ENCODE measurements at regions not wholly inside any gene's neighbourhood (a gene's known extent, or its start where the extent isn't known, plus 50 kb on each side); places are given as distances from the start of the nearest gene placed in this dataset.

- H3K4me1 ChIP-seq (ENCODE audit: insufficient read depth): peaks cover 9% of the 10 kb centered on the region
- no peaks in the 10 kb centered on the region for H3K36me3 ChIP-seq (replicated peaks; ENCODE audit: insufficient read depth, low read depth)
- H3K27me3 ChIP-seq: no peaks in the 10 kb centered on the region
- H2AFZ ChIP-seq: no peak overlapping the region
- no peak for DNase-seq (ENCODE audit: low spot score)
- H3K4me3 ChIP-seq: no peak overlapping the region
- no peaks in the 10 kb centered on the region for H3K9me3 ChIP-seq (ENCODE audit: low read depth)
- H4K20me1 ChIP-seq (ENCODE audit: insufficient read depth, poor library complexity, severe bottlenecking): no peaks in the 10 kb centered on the region
- 96% methylated on average over 1 of the region's 1 CpG for WGBS (ENCODE audit: low lambda C conversion rate, missing lambda C conversion rate)
- TF ChIP-seq EZH2phosphoT487 (IDR thresholded peaks at IDR 0.05; ENCODE audit: low read depth, severe bottlenecking, unreplicated experiment) (no peak), EZH2 (IDR thresholded peaks at IDR 0.05; ENCODE audit: borderline replicate concordance) (no peak), CTCF (IDR thresholded peaks at IDR 0.05; ENCODE audit: poor library complexity) (no peak)
- H3K9me2 ChIP-seq (replicated peaks; ENCODE audit: insufficient read depth): no peaks in the 10 kb centered on the region
- H3K79me2 ChIP-seq: no peaks in the 10 kb centered on the region
- H3K4me2 ChIP-seq: no peak overlapping the region
- H3K27ac ChIP-seq: no peak overlapping the region
Observed at GRCh38 chr12:24222968-24223367, 273.5 kb upstream of the SOX5 start.

GRCh38 chr12:24212496-24212895, 263.0 kb upstream of the SOX5 start:
- H3K27ac ChIP-seq: no peak overlapping the region
- DNase-seq (ENCODE audit: low spot score): no peak
- no peak overlapping the region for H2AFZ ChIP-seq
- H3K36me3 ChIP-seq (replicated peaks; ENCODE audit: insufficient read depth, low read depth): no peaks in the 10 kb centered on the region
- no peaks in the 10 kb centered on the region for H3K79me2 ChIP-seq
- no peaks in the 10 kb centered on the region for H3K4me1 ChIP-seq (ENCODE audit: insufficient read depth)
- H4K20me1 ChIP-seq (ENCODE audit: insufficient read depth, poor library complexity, severe bottlenecking): no peaks in the 10 kb centered on the region
- no peaks in the 10 kb centered on the region for H3K9me2 ChIP-seq (replicated peaks; ENCODE audit: insufficient read depth)
- no peak for TF ChIP-seq CTCF (IDR thresholded peaks at IDR 0.05; ENCODE audit: poor library complexity)
- no peak for TF ChIP-seq EZH2phosphoT487 (IDR thresholded peaks at IDR 0.05; ENCODE audit: low read depth, severe bottlenecking, unreplicated experiment)
- no peak for TF ChIP-seq EZH2 (IDR thresholded peaks at IDR 0.05; ENCODE audit: borderline replicate concordance)
- H3K4me3 ChIP-seq: no peak overlapping the region
- 93% methylated on average over 2 of the region's 2 CpGs for WGBS (ENCODE audit: low lambda C conversion rate, missing lambda C conversion rate)
- no peak overlapping the region for H3K4me2 ChIP-seq
- no peaks in the 10 kb centered on the region for H3K9me3 ChIP-seq (ENCODE audit: low read depth)
- H3K27me3 ChIP-seq: no peaks in the 10 kb centered on the region

GRCh38 chr12:24206621-24207020, 257.2 kb upstream of the SOX5 start:
- no peak overlapping the region for H3K4me2 ChIP-seq
- H2AFZ ChIP-seq: no peak overlapping the region
- TF ChIP-seq CTCF (IDR thresholded peaks at IDR 0.05; ENCODE audit: poor library complexity): no peak
- TF ChIP-seq EZH2phosphoT487 (IDR thresholded peaks at IDR 0.05; ENCODE audit: low read depth, severe bottlenecking, unreplicated experiment): no peak
- no peak for TF ChIP-seq EZH2 (IDR thresholded peaks at IDR 0.05; ENCODE audit: borderline replicate concordance)
- WGBS (ENCODE audit: low lambda C conversion rate, missing lambda C conversion rate): 93% methylated on average over 2 of the region's 2 CpGs
- H3K36me3 ChIP-seq (replicated peaks; ENCODE audit: insufficient read depth, low read depth): no peaks in the 10 kb centered on the region
- H3K9me2 ChIP-seq (replicated peaks; ENCODE audit: insufficient read depth): no peaks in the 10 kb centered on the region
- no peaks in the 10 kb centered on the region for H4K20me1 ChIP-seq (ENCODE audit: insufficient read depth, poor library complexity, severe bottlenecking)
- no peak overlapping the region for H3K4me3 ChIP-seq
- H3K4me1 ChIP-seq (ENCODE audit: insufficient read depth): no peaks in the 10 kb centered on the region
- H3K27ac ChIP-seq: no peak overlapping the region
- H3K79me2 ChIP-seq: no peaks in the 10 kb centered on the region
- DNase-seq (ENCODE audit: low spot score): no peak
- no peaks in the 10 kb centered on the region for H3K27me3 ChIP-seq
- H3K9me3 ChIP-seq (ENCODE audit: low read depth): no peaks in the 10 kb centered on the region
